Gastrocnemius medialis (tissue), 4 donors: ENCODE measurements at regions not wholly inside any gene's neighbourhood (a gene's known extent, or its start where the extent isn't known, plus 50 kb on each side); places are given as distances from the start of the nearest gene placed in this dataset.

Experiments
- POLR2A ChIP-seq, 2 donors: fragments of 450-650 bp; IDR thresholded peaks; one replicate each; pipeline ENCODE4 v1.6.1; 2017; ENCODE audit warnings: antibody characterized with exemption in 2 of 2, mild to moderate bottlenecking in 2 of 2, moderate library complexity in 2 of 2
- TF ChIP-seq, protein P1 (sequence below), 5 experiments: fragments of 450-650 bp in 3 of 5; fragments of 200-600 bp in 2 of 5; sonication (generic) in 2 of 5; IDR thresholded peaks in 4 of 5; conservative IDR thresholded peaks in 1 of 5; 1 replicate in 4 of 5; 2 replicates in 1 of 5; pipeline ENCODE4 v1.5.1; 2016 to 2019; ENCODE audit warnings: antibody characterized with exemption in 5 of 5, mild to moderate bottlenecking in 3 of 5, moderate library complexity in 3 of 5

GRCh38 chr2:122530814-122531213, 775.4 kb downstream of the TSN start:
- TF ChIP-seq POLR2A (IDR thresholded peaks at IDR 0.05), result no peak
- TF ChIP-seq, protein P1, sequence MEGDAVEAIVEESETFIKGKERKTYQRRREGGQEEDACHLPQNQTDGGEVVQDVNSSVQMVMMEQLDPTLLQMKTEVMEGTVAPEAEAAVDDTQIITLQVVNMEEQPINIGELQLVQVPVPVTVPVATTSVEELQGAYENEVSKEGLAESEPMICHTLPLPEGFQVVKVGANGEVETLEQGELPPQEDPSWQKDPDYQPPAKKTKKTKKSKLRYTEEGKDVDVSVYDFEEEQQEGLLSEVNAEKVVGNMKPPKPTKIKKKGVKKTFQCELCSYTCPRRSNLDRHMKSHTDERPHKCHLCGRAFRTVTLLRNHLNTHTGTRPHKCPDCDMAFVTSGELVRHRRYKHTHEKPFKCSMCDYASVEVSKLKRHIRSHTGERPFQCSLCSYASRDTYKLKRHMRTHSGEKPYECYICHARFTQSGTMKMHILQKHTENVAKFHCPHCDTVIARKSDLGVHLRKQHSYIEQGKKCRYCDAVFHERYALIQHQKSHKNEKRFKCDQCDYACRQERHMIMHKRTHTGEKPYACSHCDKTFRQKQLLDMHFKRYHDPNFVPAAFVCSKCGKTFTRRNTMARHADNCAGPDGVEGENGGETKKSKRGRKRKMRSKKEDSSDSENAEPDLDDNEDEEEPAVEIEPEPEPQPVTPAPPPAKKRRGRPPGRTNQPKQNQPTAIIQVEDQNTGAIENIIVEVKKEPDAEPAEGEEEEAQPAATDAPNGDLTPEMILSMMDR (IDR thresholded peaks at IDR 0.05 in 4 of 5, conservative IDR thresholded peaks at IDR 0.05 in 1 of 5), result no peak
